GM12878 (cell line): ENCODE measurements at regions not wholly inside any gene's neighbourhood (a gene's known extent, or its start where the extent isn't known, plus 50 kb on each side); places are given as distances from the start of the nearest gene placed in this dataset.

ENCODE experiments used
- BRCA1 ChIP-seq: IDR thresholded peaks from 2 replicates; pipeline ENCODE4 v1.6.1; 2011; ENCODE audit warnings: low read depth, low read length, improper control_type of control experiment
- CREB1 ChIP-seq: IDR thresholded peaks from 2 replicates; pipeline ENCODE4 v1.6.1; 2012; ENCODE audit warnings: low read depth, mild to moderate bottlenecking, inconsistent platforms
- EP300 ChIP-seq, 2 experiments: fragments of 150-350 bp in 1 of 2; IDR thresholded peaks; 2 replicates each; pipeline ENCODE4 v1.6.1; 2011 to 2012; ENCODE audit warnings: low read depth in 2 of 2, low read length in 2 of 2, borderline replicate concordance in 1 of 2, improper control_type of control experiment in 1 of 2, inconsistent platforms in 1 of 2; ENCODE audit not compliant: control insufficient read depth in 1 of 2
- EZH2 ChIP-seq: IDR thresholded peaks from 2 replicates; pipeline ENCODE4 v1.6.1; 2012; ENCODE audit warnings: low read depth, mild to moderate bottlenecking, control low read depth, inconsistent platforms, low read length, borderline replicate concordance; ENCODE audit not compliant: control insufficient read depth
- FOXK2 ChIP-seq: fragments of 450-650 bp; IDR thresholded peaks from 2 replicates; pipeline ENCODE4 v1.6.1; 2017; ENCODE audit warnings: mild to moderate bottlenecking, moderate library complexity
- GABPA ChIP-seq: IDR thresholded peaks from 2 replicates; pipeline ENCODE4 v1.6.1; 2014; ENCODE audit warnings: antibody characterized with exemption, low read depth, mild to moderate bottlenecking, inconsistent platforms
- KAT2A ChIP-seq: conservative IDR thresholded peaks from 2 replicates; pipeline ENCODE4 v1.6.1; 2011; ENCODE audit warnings: low read depth, low read length; ENCODE audit not compliant: control insufficient read depth
- RFX5 ChIP-seq: IDR thresholded peaks from 2 replicates; pipeline ENCODE4 v1.6.1; 2011; ENCODE audit warnings: low read depth, low read length, improper control_type of control experiment
- SP1 ChIP-seq: IDR thresholded peaks from one replicate; pipeline ENCODE4 v1.6.1; 2011; ENCODE audit warnings: low read depth, low read length
- TCF7 ChIP-seq: IDR thresholded peaks from 2 replicates; pipeline ENCODE4 v1.6.1; 2014; ENCODE audit warnings: antibody characterized with exemption, borderline replicate concordance
- TF ChIP-seq, protein P1 (sequence below), 3 experiments: IDR thresholded peaks in 2 of 3; conservative IDR thresholded peaks in 1 of 3; 2 replicates each; pipeline ENCODE4 v1.5.1; 2011; ENCODE audit warnings: low read depth in 3 of 3, low read length in 3 of 3, mild to moderate bottlenecking in 3 of 3, control low read depth in 2 of 3, moderate library complexity in 2 of 3, inconsistent platforms in 1 of 3, mixed read lengths in 1 of 3; ENCODE audit not compliant: control insufficient read depth in 2 of 3, insufficient read depth in 1 of 3; ENCODE audit errors: extremely low read depth in 1 of 3
- TF ChIP-seq, protein P2 (sequence below): fragments of 450-650 bp; IDR thresholded peaks from 2 replicates; pipeline ENCODE4 v1.6.1; 2016; ENCODE audit warnings: mild to moderate bottlenecking
- TF ChIP-seq, protein P3 (sequence below): IDR thresholded peaks from 2 replicates; pipeline ENCODE4 v1.6.1; 2011; ENCODE audit warnings: low read depth, mild to moderate bottlenecking, low read length, moderate library complexity, borderline replicate concordance; ENCODE audit errors: extremely low read depth

DNA sequence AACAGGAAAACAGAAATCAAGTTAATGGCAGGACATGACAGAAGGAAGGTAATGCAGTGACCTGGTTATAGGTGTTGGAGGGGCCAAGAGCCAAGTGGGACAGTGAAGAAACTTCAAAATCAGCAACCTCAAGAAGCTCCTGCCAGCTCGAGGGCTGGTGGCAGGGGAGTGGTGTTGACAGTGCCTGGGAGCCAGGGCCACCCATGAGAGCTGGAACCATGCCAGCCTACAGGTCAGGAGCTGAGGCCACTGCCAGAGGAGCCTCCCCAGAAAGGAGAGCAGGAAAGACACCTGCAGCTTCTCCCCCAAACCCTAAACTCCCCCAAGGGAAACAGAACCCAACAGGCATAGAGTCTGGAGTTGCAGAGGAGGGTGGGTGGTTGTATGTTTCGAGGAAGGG lies 262.1 kb downstream of the LRFN2 start:
- TF ChIP-seq CREB1 (no peak), SP1 (no peak), EP300 (IDR thresholded peaks at IDR 0.05; ENCODE audit: borderline replicate concordance in 1 of 2, control insufficient read depth in 1 of 2, low read depth in 2 of 2, low read length in 2 of 2) (no peak), KAT2A (no peak), EZH2 (no peak), BRCA1 (no peak), GABPA (no peak), TCF7 (no peak), RFX5 (no peak), FOXK2 (no peak)
- TF ChIP-seq, protein P1, sequence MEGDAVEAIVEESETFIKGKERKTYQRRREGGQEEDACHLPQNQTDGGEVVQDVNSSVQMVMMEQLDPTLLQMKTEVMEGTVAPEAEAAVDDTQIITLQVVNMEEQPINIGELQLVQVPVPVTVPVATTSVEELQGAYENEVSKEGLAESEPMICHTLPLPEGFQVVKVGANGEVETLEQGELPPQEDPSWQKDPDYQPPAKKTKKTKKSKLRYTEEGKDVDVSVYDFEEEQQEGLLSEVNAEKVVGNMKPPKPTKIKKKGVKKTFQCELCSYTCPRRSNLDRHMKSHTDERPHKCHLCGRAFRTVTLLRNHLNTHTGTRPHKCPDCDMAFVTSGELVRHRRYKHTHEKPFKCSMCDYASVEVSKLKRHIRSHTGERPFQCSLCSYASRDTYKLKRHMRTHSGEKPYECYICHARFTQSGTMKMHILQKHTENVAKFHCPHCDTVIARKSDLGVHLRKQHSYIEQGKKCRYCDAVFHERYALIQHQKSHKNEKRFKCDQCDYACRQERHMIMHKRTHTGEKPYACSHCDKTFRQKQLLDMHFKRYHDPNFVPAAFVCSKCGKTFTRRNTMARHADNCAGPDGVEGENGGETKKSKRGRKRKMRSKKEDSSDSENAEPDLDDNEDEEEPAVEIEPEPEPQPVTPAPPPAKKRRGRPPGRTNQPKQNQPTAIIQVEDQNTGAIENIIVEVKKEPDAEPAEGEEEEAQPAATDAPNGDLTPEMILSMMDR (IDR thresholded peaks at IDR 0.05 in 2 of 3, conservative IDR thresholded peaks at IDR 0.05 in 1 of 3; ENCODE audit: control insufficient read depth in 2 of 3, extremely low read depth in 1 of 3, insufficient read depth in 1 of 3, low read depth in 3 of 3, low read length in 3 of 3): no peak
- TF ChIP-seq, protein P2, sequence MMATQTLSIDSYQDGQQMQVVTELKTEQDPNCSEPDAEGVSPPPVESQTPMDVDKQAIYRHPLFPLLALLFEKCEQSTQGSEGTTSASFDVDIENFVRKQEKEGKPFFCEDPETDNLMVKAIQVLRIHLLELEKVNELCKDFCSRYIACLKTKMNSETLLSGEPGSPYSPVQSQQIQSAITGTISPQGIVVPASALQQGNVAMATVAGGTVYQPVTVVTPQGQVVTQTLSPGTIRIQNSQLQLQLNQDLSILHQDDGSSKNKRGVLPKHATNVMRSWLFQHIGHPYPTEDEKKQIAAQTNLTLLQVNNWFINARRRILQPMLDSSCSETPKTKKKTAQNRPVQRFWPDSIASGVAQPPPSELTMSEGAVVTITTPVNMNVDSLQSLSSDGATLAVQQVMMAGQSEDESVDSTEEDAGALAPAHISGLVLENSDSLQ: no peak
- TF ChIP-seq, protein P3, sequence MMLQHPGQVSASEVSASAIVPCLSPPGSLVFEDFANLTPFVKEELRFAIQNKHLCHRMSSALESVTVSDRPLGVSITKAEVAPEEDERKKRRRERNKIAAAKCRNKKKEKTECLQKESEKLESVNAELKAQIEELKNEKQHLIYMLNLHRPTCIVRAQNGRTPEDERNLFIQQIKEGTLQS: no peak
